HG03457 (cell line): ENCODE measurements at regions not wholly inside any gene's neighbourhood (a gene's known extent, or its start where the extent isn't known, plus 50 kb on each side); places are given as distances from the start of the nearest gene placed in this dataset.
"Not testable (repeated sequence)": the region's sequence is repeated elsewhere in the genome, so short reads cannot be mapped to it uniquely, and the experiment has no call there.

Source experiments
- ATAC-seq: cut with Tn5 transposase; IDR thresholded peaks from one replicate; pipeline ENCODE4 v1.9.1; 2021; ENCODE audit warnings: moderate number of reproducible peaks; ENCODE audit not compliant: unreplicated experiment

- no peak for ATAC-seq
These were observed 505.4 kb downstream of the TMEM232 start for GRCh38 chr5:110221036-110221435.

- ATAC-seq, result no peak
These were observed 502.4 kb downstream of the TMEM232 start for GRCh38 chr5:110224050-110224449.

GRCh38 chr5:110225949-110226348 lies 500.5 kb downstream of the TMEM232 start:
- ATAC-seq, result no peak

DNA sequence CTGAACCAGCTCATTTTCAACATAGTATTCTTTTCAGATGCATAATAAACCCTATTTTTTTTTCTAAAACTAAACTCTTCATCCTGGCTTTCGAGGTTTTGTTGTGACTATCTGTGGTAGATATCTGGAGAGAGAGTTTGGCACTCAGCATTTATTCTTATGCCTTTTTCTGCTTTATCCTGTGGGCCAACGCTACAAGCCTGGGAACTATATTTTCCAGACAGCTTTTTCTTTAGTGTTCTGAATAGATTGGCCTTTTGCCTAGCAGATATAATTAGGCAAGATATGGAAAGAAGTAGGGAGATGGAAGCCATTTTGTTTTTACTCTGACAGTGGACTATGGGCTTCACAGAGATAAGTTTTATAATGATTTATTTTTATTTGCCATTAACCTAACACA lies 486.7 kb downstream of the TMEM232 start:
- no peak for ATAC-seq

- ATAC-seq, result no peak
These were observed 483.5 kb downstream of the TMEM232 start for GRCh38 chr5:110242950-110243349.

DNA sequence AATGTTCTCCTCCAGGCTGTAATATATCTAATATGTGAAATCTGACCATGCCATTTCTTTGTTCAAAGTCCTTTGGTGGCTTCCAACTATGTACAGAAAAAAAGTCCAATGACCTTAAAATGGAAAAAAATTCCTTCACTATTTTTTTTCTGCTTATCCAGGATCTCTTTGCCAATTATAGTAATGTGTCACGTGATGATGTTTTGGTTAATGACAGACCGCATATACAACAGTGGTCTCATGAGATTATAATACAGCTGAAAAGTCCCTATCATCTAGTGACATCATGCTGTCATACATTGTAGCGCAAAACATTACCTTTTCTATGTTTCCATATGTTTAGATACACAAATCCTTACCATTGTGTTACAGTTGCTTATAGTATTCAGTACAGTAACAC lies 477.6 kb downstream of the TMEM232 start:
- ATAC-seq, result no peak

- ATAC-seq, result no peak
These were observed 476.1 kb downstream of the TMEM232 start for GRCh38 chr5:110250355-110250754.

- ATAC-seq, result no peak
These were observed 475.7 kb downstream of the TMEM232 start for GRCh38 chr5:110250755-110251154.

GRCh38 chr5:110251366-110251765 lies 475.1 kb downstream of the TMEM232 start:
- ATAC-seq, result no peak

GRCh38 chr5:110255194-110255593 lies 471.3 kb downstream of the TMEM232 start:
- no peak for ATAC-seq

- no peak for ATAC-seq
These were observed 470.2 kb downstream of the TMEM232 start for GRCh38 chr5:110256298-110256697.

DNA sequence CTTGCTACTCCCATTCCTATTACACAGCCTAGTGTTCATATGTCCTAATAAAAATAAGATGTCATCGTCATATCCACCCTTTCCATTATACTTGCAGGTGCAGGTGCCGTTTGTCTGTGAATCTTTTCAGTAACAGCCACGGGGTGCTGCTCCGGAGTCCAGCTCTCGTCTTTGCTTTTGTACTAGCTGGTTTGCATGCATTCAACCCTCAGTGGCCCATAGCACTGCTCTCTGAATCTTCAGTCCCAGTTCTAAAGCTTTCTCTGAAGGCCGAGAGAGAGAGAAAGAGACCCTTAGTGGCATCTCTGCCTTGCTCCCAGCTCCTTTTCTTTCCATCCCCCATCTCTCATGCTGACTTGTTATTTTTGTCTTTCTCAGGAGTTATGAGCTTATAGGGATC lies 468.5 kb downstream of the TMEM232 start:
- no peak for ATAC-seq

DNA sequence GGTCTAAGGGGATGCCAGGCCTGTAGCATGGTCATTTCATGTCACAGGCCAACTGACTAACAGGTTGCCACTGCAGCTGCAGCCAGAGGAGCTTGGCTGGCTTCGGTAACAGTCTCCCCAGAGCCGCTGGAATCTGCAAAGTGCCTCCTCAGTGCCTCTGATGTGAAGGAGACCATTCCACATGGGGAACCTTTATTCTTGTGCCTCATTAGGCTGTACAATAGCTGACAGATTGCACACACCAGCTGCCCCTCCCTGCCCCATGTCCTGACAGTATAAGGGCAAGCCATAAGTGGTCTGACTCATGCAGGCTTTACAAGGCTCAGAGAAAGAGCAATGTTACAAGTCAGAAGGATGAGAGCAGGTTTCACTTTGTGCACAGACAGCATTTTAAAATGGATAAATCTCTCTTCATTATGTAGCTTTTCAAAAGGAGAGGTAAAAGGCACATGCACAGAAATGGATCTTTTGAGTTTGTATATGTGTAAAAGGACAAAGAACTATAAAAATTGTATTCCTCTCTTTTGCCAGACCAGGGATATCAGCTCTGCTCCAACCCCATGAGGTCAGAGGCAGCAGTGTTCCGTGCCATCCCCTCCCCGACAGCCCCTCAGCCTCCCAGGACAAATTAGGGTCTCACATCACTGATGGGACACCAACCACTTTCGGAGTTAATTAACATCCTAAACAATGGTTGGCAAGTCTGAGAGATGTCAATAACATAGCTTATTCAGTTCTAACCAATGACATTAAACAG lies 467.8 kb downstream of the TMEM232 start:
- no peak for ATAC-seq

- ATAC-seq, result no peak
These were observed 463.7 kb downstream of the TMEM232 start for GRCh38 chr5:110262749-110263148.

DNA sequence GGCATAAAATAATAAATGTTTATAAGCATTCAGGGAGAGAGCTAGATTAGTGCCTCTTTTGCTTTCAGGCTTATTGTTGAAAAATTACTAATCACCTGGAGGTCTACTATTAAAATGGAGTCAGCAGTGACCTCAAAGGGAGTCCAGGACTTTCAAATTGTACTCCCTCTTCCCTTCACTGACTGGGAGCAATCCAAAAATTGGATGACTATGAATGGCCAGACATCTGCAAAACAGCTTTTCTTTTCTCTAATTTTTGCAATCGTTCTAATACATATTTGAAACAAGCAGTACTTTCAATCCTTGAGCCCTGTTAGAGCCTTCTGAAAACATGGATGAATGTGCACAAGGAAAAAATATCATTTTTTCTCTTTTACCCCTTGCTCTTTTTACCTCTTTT lies 461.8 kb downstream of the TMEM232 start:
- no peak for ATAC-seq

DNA sequence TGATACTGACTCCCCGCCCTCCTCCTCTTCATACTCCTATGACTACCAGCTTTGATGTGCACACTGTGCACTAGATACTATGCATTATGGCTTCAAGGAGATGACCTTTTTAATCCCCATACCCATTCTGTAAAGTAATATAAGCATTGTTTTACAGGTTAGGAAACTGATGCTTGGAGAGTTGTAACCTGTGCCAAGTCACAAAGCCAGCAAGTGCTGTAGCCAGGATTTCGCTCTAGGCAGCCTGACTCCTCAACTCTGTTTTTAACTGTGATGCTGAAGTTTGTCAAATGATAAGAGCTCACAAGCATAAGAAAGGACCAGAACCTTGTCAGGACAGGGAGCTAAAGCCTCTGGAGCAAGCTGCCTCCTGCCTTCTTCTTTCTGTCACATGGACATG lies 461.3 kb downstream of the TMEM232 start:
- ATAC-seq, result no peak

GRCh38 chr5:110267714-110268113 lies 458.8 kb downstream of the TMEM232 start:
- no peak for ATAC-seq

DNA sequence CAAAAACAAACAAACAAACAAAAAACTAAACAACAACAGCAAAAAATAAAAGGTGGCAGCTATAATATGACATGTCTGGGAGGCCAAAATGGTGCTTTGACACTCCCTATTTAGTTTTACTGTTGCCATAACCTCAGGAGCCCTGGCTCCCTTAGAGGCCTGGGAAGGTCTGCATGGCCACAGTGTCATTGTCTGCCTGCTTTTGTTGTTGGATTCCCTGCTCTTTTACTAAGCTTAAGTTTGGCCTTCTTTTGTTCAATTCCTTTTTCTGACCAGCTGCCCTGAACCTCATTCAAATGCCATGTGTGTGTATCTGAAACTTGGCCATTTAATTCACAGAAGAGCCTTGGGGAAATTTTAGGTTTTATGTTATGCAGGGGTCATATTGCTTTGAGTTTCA lies 458.2 kb downstream of the TMEM232 start:
- no peak for ATAC-seq

GRCh38 chr5:110268985-110269384 lies 457.5 kb downstream of the TMEM232 start:
- ATAC-seq, result no peak

DNA sequence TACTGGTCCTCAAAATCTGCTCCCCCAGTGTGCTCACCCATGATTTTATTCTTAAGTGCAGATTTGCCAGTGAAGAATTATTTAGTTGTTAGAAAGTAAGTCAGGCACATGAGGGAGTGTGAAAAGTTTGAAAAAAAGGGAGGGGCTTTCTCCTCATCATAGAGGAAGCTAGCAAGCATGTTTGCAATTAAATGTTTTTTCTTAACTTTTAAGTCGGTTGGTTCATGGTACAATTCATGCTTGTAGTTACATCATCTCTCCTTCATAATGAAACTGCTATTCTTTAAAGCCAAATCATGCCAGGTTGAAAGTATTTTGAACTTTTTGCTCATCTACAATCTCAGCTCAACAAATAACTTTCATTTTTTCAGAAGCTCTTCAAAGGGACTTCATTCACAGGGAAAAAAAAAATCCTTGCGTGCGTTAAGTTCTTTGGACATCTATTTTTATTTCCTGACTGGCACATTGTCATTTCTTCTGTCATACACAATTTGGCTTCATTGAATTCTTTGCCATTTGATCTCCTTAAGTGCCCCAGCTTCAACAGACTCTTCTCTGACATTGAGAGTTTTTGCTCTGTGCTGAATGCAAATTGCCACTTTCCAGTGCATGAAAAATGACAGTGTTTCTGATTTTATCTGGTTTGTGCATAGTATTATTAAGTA lies 456.9 kb downstream of the TMEM232 start:
- ATAC-seq, result no peak

GRCh38 chr5:110275878-110276277 lies 450.6 kb downstream of the TMEM232 start:
- no peak for ATAC-seq

DNA sequence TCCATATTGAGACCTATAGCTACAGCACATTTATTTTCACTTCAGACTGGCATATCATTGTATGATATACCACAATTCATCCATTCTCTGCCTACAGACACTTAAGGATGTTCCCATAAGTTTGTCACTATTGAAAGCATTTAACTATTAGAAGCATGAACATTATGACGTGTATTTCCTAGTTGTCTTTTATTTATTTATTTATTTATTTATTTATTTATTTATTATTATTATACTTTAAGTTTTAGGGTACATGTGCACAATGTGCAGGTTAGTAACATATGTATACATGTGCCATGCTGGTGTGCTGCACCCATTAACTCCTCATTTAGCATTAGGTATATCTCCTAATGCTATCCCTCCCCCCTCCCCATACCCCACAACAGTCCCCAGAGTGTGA lies 448.0 kb downstream of the TMEM232 start:
- not testable (repeated sequence) for ATAC-seq

DNA sequence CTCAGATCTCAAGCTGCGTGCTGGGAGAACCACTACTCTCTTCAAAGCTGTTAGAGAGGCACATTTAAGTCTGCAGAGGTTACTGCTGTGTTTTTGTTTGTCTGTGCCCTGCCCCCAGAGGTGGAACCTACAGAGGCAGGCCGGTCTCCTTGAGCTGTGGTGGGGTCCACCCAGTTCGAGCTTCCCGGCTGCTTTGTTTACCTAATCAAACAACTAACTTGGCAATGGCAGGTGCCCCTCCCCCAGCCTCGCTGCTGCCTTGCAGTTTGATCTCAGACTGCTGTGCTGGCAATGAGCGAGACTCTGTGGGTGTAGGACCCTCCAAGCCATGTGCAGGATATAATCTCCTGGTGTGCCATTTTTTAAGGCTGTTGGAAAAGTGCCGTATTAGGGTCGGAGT lies 442.4 kb downstream of the TMEM232 start:
- not testable (repeated sequence) for ATAC-seq
